ENCODE measurements at regions not wholly inside any gene's neighbourhood (a gene's known extent, or its start where the extent isn't known, plus 50 kb on each side); places are given as distances from the start of the nearest gene placed in this dataset.

DNA sequence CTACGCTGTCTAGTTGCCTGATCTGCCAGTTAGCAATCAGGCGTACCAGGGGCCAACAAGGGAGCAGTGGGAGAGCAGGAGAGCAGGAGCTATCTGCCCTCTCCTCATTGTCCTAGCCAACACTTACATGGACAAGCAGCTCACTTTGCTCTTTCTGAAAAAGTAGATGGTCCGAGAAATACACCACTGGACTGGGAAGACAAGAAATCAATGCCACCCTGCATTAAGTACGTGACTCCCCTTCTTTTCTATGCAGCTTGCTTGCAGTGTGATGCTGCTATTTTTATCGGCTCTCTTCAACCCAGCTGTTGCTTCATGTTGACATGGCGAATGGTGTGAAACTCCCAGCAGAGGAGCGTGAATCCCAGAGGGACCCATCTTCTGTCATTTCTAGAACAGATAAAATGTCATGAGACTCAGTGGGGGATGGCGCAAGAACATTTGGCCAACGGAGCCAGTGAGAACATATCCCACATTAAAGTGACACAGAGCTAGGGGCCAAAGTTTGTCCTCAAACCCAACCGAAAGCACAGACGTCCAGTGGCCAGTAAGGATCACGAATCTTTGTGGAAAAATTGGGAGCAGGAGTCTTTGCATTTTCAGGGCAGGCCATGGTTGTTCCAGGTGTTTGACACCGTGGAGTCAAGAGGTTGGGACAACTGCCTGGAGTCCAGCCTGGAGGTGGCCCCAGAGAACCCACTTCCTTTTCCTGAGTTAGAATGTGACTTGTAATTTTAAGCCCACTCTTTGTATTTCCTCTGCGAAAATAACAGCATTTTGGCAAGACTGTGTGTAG lies 53.7 kb upstream of the MEF2A start:
- H3K4me3 ChIP-seq, result peak overlapping the region in 1 of 4 donors; percentile 6
- H3K36me3 ChIP-seq, result no peaks in the 10 kb centered on the region
- H3K27me3 ChIP-seq, result no peaks in the 10 kb centered on the region
- H3K9me3 ChIP-seq, result no peaks in the 10 kb centered on the region
- TF ChIP-seq POLR2A (IDR thresholded peaks at IDR 0.05), result no peak
- TF ChIP-seq, protein P1, sequence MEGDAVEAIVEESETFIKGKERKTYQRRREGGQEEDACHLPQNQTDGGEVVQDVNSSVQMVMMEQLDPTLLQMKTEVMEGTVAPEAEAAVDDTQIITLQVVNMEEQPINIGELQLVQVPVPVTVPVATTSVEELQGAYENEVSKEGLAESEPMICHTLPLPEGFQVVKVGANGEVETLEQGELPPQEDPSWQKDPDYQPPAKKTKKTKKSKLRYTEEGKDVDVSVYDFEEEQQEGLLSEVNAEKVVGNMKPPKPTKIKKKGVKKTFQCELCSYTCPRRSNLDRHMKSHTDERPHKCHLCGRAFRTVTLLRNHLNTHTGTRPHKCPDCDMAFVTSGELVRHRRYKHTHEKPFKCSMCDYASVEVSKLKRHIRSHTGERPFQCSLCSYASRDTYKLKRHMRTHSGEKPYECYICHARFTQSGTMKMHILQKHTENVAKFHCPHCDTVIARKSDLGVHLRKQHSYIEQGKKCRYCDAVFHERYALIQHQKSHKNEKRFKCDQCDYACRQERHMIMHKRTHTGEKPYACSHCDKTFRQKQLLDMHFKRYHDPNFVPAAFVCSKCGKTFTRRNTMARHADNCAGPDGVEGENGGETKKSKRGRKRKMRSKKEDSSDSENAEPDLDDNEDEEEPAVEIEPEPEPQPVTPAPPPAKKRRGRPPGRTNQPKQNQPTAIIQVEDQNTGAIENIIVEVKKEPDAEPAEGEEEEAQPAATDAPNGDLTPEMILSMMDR (IDR thresholded peaks at IDR 0.05), result no peak
- peak overlapping the region in 1 of 4 donors; percentile 75 for H3K27ac ChIP-seq
- DNase-seq, result peak in 2 of 3 donors; percentile 74 to 76
- peaks cover 0 to 5% (median 0%) of the 10 kb centered on the region in 4 donors for H3K4me1 ChIP-seq

DNA sequence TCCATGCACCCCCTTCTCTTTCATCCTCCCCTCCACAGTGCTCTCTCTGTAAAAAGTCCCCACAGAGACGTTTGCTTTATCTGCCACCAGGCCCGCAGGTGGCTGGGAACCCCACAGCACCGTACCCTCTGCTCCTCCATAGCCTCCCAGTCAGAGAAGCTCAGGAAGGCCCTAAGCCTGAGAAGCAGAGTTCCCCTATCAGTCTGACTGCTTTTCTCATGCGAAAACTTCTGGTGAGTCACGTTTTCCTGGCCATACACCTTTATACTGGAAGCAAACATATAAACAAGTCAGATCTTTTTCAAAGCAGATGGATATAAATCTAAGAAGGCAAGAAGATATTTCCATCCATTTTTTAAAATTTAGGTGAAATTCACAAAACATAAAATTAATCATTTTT lies 51.5 kb upstream of the MEF2A start:
- H3K9me3 ChIP-seq, result no peaks in the 10 kb centered on the region
- no peak for DNase-seq
- peak overlapping the region in 1 of 4 donors; percentile 43 for H3K27ac ChIP-seq
- no peaks in the 10 kb centered on the region for H3K36me3 ChIP-seq
- H3K4me3 ChIP-seq, result no peak overlapping the region
- no peaks in the 10 kb centered on the region for H3K27me3 ChIP-seq
- no peaks in the 10 kb centered on the region for H3K4me1 ChIP-seq
- TF ChIP-seq, protein P1 (IDR thresholded peaks at IDR 0.05), result no peak
- no peak for TF ChIP-seq POLR2A (IDR thresholded peaks at IDR 0.05)
